Vagina (tissue), 2 donors: ENCODE measurements at regions not wholly inside any gene's neighbourhood (a gene's known extent, or its start where the extent isn't known, plus 50 kb on each side); places are given as distances from the start of the nearest gene placed in this dataset.

ENCODE experiments used
- DNase-seq, 2 donors: peaks; one replicate each; pipeline ENCODE4 v3.0.0-alpha.2; 2017; ENCODE audit errors: extremely low spot score in 2 of 2
- H3K27ac ChIP-seq: fragments of 200-600 bp; sonication (generic); one replicate; pipeline ENCODE4 v1.5.1; 2019
- H3K27me3 ChIP-seq: fragments of 200-600 bp; sonication (generic); one replicate; pipeline ENCODE4 v1.5.1; 2019
- H3K36me3 ChIP-seq, 2 donors: fragments of 200-600 bp; sonication (generic); one replicate each; pipeline ENCODE4 v1.5.1; 2017 to 2019
- H3K4me1 ChIP-seq: fragments of 200-600 bp; sonication (generic); one replicate; pipeline ENCODE4 v1.5.1; 2019
- H3K4me3 ChIP-seq, 2 donors: fragments of 200-600 bp; sonication (generic); 1 replicate in 1 of 2; 2 replicates in 1 of 2; pipeline ENCODE4 v1.5.1; 2016 to 2019
- H3K9me3 ChIP-seq: fragments of 200-600 bp; sonication (generic); one replicate; pipeline ENCODE4 v1.5.1; 2019
- POLR2A ChIP-seq, 2 donors: fragments of 450-650 bp; IDR thresholded peaks; one replicate each; pipeline ENCODE4 v1.6.1; 2017; ENCODE audit warnings: antibody characterized with exemption in 2 of 2, mild to moderate bottlenecking in 2 of 2, moderate library complexity in 2 of 2
- POLR2AphosphoS5 ChIP-seq, 2 donors: sonication (generic); formaldehyde crosslinking; IDR thresholded peaks; one replicate each; pipeline ENCODE4 v1.9.0; 2017; ENCODE audit warnings: antibody characterized with exemption in 2 of 2, mild to moderate bottlenecking in 2 of 2, low read depth in 1 of 2; ENCODE audit not compliant: insufficient read depth in 1 of 2
- intact Hi-C: fragments of 100-400 bp; cut with DNase I; formaldehyde crosslinking; loops from one replicate; pipeline ENCODE4 v1.15.1; 2023
- TF ChIP-seq, protein P1 (sequence below), 3 experiments: fragments of 450-650 bp in 2 of 3; fragments of 200-600 bp in 1 of 3; sonication (generic) in 1 of 3; IDR thresholded peaks; one replicate each; pipeline ENCODE4 v1.5.1; 2017 to 2019; ENCODE audit warnings: antibody characterized with exemption in 3 of 3, mild to moderate bottlenecking in 2 of 3, moderate library complexity in 2 of 3

- no peaks in the 10 kb centered on the region for H3K36me3 ChIP-seq
- H3K9me3 ChIP-seq: no peaks in the 10 kb centered on the region
- TF ChIP-seq POLR2A (IDR thresholded peaks at IDR 0.05) (no peak), POLR2AphosphoS5 (IDR thresholded peaks at IDR 0.05; ENCODE audit: insufficient read depth in 1 of 2, low read depth in 1 of 2) (no peak)
- TF ChIP-seq, protein P1, sequence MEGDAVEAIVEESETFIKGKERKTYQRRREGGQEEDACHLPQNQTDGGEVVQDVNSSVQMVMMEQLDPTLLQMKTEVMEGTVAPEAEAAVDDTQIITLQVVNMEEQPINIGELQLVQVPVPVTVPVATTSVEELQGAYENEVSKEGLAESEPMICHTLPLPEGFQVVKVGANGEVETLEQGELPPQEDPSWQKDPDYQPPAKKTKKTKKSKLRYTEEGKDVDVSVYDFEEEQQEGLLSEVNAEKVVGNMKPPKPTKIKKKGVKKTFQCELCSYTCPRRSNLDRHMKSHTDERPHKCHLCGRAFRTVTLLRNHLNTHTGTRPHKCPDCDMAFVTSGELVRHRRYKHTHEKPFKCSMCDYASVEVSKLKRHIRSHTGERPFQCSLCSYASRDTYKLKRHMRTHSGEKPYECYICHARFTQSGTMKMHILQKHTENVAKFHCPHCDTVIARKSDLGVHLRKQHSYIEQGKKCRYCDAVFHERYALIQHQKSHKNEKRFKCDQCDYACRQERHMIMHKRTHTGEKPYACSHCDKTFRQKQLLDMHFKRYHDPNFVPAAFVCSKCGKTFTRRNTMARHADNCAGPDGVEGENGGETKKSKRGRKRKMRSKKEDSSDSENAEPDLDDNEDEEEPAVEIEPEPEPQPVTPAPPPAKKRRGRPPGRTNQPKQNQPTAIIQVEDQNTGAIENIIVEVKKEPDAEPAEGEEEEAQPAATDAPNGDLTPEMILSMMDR (IDR thresholded peaks at IDR 0.05): no peak
- no peaks in the 10 kb centered on the region for H3K27me3 ChIP-seq
- no peaks in the 10 kb centered on the region for H3K4me1 ChIP-seq
- no peak overlapping the region for H3K27ac ChIP-seq
- intact Hi-C loops: no loop called here
- H3K4me3 ChIP-seq: no peak overlapping the region
- no peak for DNase-seq
These were observed 313.3 kb downstream of the FGF9 start for GRCh38 chr13:21984156-21984555.

GRCh38 chr13:21986602-21987001 is 315.7 kb downstream of the FGF9 start:
- Histone ChIP-seq H3K36me3 (no peaks in the 10 kb centered on the region), H3K4me1 (no peaks in the 10 kb centered on the region), H3K9me3 (no peaks in the 10 kb centered on the region), H3K27me3 (no peaks in the 10 kb centered on the region), H3K4me3 (no peak overlapping the region), H3K27ac (peak overlapping the region; percentile 62)
- intact Hi-C loops: loop anchor here (1.0 kb wide), 1 partner anchor 9 kb away; no protein-coding TSS in a partner anchor
- peak in 1 of 2 donors; percentile 97 for DNase-seq
- TF ChIP-seq, protein P1 (IDR thresholded peaks at IDR 0.05): no peak
- peak; percentile 26 to 76 for TF ChIP-seq POLR2AphosphoS5 (IDR thresholded peaks at IDR 0.05; ENCODE audit: insufficient read depth in 1 of 2, low read depth in 1 of 2)
- TF ChIP-seq POLR2A (IDR thresholded peaks at IDR 0.05): no peak

DNA sequence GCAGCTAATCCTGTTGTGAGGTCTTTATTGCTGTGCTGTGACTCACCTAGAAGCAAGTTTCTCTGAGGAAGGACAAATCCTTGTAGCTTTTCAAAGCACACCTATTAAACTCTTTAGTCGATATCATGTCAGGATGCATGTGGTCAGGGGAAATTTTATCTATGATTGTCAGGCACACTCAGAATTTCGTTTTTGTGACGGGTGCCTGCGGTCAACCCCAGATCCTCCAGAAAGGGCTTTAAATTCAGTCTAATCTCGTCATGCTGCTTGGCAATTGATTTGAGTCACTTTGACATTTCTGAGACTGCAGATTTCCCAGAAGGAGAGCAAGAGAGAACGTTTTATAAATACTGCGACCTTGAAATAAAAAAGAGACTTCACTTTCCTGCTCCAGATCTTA is 316.9 kb downstream of the FGF9 start:
- intact Hi-C loops: loop anchor here (1.0 kb wide), 1 partner anchor 10 kb away; no protein-coding TSS in a partner anchor
- TF ChIP-seq POLR2AphosphoS5 (IDR thresholded peaks at IDR 0.05; ENCODE audit: insufficient read depth in 1 of 2, low read depth in 1 of 2): no peak
- TF ChIP-seq, protein P1 (IDR thresholded peaks at IDR 0.05): no peak
- no peak for TF ChIP-seq POLR2A (IDR thresholded peaks at IDR 0.05)
- no peaks in the 10 kb centered on the region for H3K9me3 ChIP-seq
- H3K27me3 ChIP-seq: no peaks in the 10 kb centered on the region
- no peak overlapping the region for H3K27ac ChIP-seq
- H3K4me1 ChIP-seq: no peaks in the 10 kb centered on the region
- DNase-seq: no peak
- H3K4me3 ChIP-seq: no peak overlapping the region
- H3K36me3 ChIP-seq: no peaks in the 10 kb centered on the region

GRCh38 chr13:21988624-21989023 is 317.8 kb downstream of the FGF9 start:
- no peaks in the 10 kb centered on the region for H3K27me3 ChIP-seq
- H3K9me3 ChIP-seq: no peaks in the 10 kb centered on the region
- intact Hi-C loops: no loop called here
- no peak for DNase-seq
- no peaks in the 10 kb centered on the region for H3K4me1 ChIP-seq
- TF ChIP-seq POLR2A (IDR thresholded peaks at IDR 0.05) (no peak), POLR2AphosphoS5 (IDR thresholded peaks at IDR 0.05; ENCODE audit: insufficient read depth in 1 of 2, low read depth in 1 of 2) (no peak)
- TF ChIP-seq, protein P1 (IDR thresholded peaks at IDR 0.05): no peak
- H3K36me3 ChIP-seq: no peaks in the 10 kb centered on the region
- H3K27ac ChIP-seq: no peak overlapping the region
- H3K4me3 ChIP-seq: no peak overlapping the region

- H3K4me3 ChIP-seq: no peak overlapping the region
- H3K4me1 ChIP-seq: no peaks in the 10 kb centered on the region
- no peaks in the 10 kb centered on the region for H3K27me3 ChIP-seq
- no peaks in the 10 kb centered on the region for H3K36me3 ChIP-seq
- H3K27ac ChIP-seq: no peak overlapping the region
- intact Hi-C loops: no loop called here
- no peak for DNase-seq
- no peaks in the 10 kb centered on the region for H3K9me3 ChIP-seq
- TF ChIP-seq POLR2AphosphoS5 (IDR thresholded peaks at IDR 0.05; ENCODE audit: insufficient read depth in 1 of 2, low read depth in 1 of 2): no peak
- TF ChIP-seq POLR2A (IDR thresholded peaks at IDR 0.05): no peak
- TF ChIP-seq, protein P1 (IDR thresholded peaks at IDR 0.05): no peak
These were observed 325.2 kb downstream of the FGF9 start for GRCh38 chr13:21996049-21996448.
